ENCODE measurements at regions not wholly inside any gene's neighbourhood (a gene's known extent, or its start where the extent isn't known, plus 50 kb on each side); places are given as distances from the start of the nearest gene placed in this dataset.

GRCh38 chr4:43435291-43435690, 542.8 kb downstream of the GRXCR1 start:
- Histone ChIP-seq H3K27me3 (ENCODE audit: control insufficient read depth, insufficient read depth, low read length) (no peaks in the 10 kb centered on the region), H3K36me3 (ENCODE audit: control insufficient read depth, insufficient read depth, low read length) (no peaks in the 10 kb centered on the region), H3K9me3 (ENCODE audit: control insufficient read depth, low read length) (no peaks in the 10 kb centered on the region), H3K4me2 (ENCODE audit: low read length) (no peak overlapping the region), H3K79me2 (no peaks in the 10 kb centered on the region), H3K4me3 (ENCODE audit: low read depth, low read length) (no peak overlapping the region), H3K9ac (no peak overlapping the region), H3K27ac (no peak overlapping the region), H3K4me1 (no peaks in the 10 kb centered on the region), H2AFZ (no peak overlapping the region)
- TF ChIP-seq CTCF (IDR thresholded peaks at IDR 0.05), result no peak

GRCh38 chr4:43452948-43453347, 560.4 kb downstream of the GRXCR1 start:
- Histone ChIP-seq H3K79me2 (no peaks in the 10 kb centered on the region), H2AFZ (no peak overlapping the region), H3K9ac (no peak overlapping the region), H3K36me3 (ENCODE audit: control insufficient read depth, insufficient read depth, low read length) (no peaks in the 10 kb centered on the region), H3K27me3 (ENCODE audit: control insufficient read depth, insufficient read depth, low read length) (no peaks in the 10 kb centered on the region), H3K4me2 (ENCODE audit: low read length) (no peak overlapping the region), H3K9me3 (ENCODE audit: control insufficient read depth, low read length) (no peaks in the 10 kb centered on the region), H3K27ac (no peak overlapping the region), H3K4me1 (no peaks in the 10 kb centered on the region), H3K4me3 (ENCODE audit: low read depth, low read length) (no peak overlapping the region)
- no peak for TF ChIP-seq CTCF (IDR thresholded peaks at IDR 0.05)

- H3K79me2 ChIP-seq, result no peaks in the 10 kb centered on the region
- H3K27me3 ChIP-seq (ENCODE audit: control insufficient read depth, insufficient read depth, low read length), result no peaks in the 10 kb centered on the region
- H3K9me3 ChIP-seq (ENCODE audit: control insufficient read depth, low read length), result no peaks in the 10 kb centered on the region
- no peak overlapping the region for H3K27ac ChIP-seq
- no peak for TF ChIP-seq CTCF (IDR thresholded peaks at IDR 0.05)
- no peaks in the 10 kb centered on the region for H3K36me3 ChIP-seq (ENCODE audit: control insufficient read depth, insufficient read depth, low read length)
- H2AFZ ChIP-seq, result no peak overlapping the region
- no peak overlapping the region for H3K4me3 ChIP-seq (ENCODE audit: low read depth, low read length)
- no peaks in the 10 kb centered on the region for H3K4me1 ChIP-seq
- no peak overlapping the region for H3K4me2 ChIP-seq (ENCODE audit: low read length)
- H3K9ac ChIP-seq, result no peak overlapping the region
These were observed 563.9 kb downstream of the GRXCR1 start for GRCh38 chr4:43456383-43456782.

- Histone ChIP-seq H3K4me3 (ENCODE audit: low read depth, low read length) (no peak overlapping the region), H3K27ac (no peak overlapping the region), H3K9ac (no peak overlapping the region), H3K4me2 (ENCODE audit: low read length) (no peak overlapping the region), H3K9me3 (ENCODE audit: control insufficient read depth, low read length) (no peaks in the 10 kb centered on the region), H2AFZ (no peak overlapping the region), H3K4me1 (no peaks in the 10 kb centered on the region), H3K36me3 (ENCODE audit: control insufficient read depth, insufficient read depth, low read length) (no peaks in the 10 kb centered on the region), H3K79me2 (no peaks in the 10 kb centered on the region), H3K27me3 (ENCODE audit: control insufficient read depth, insufficient read depth, low read length) (no peaks in the 10 kb centered on the region)
- TF ChIP-seq CTCF (IDR thresholded peaks at IDR 0.05), result no peak
These were observed 565.4 kb downstream of the GRXCR1 start for GRCh38 chr4:43457866-43458265.

- TF ChIP-seq CTCF (IDR thresholded peaks at IDR 0.05), result no peak
- Histone ChIP-seq H3K79me2 (no peaks in the 10 kb centered on the region), H2AFZ (no peak overlapping the region), H3K36me3 (ENCODE audit: control insufficient read depth, insufficient read depth, low read length) (no peaks in the 10 kb centered on the region), H3K9me3 (ENCODE audit: control insufficient read depth, low read length) (no peaks in the 10 kb centered on the region), H3K4me3 (ENCODE audit: low read depth, low read length) (no peak overlapping the region), H3K27me3 (ENCODE audit: control insufficient read depth, insufficient read depth, low read length) (no peaks in the 10 kb centered on the region), H3K9ac (no peak overlapping the region), H3K4me1 (no peaks in the 10 kb centered on the region), H3K27ac (no peak overlapping the region), H3K4me2 (ENCODE audit: low read length) (no peak overlapping the region)
These were observed 565.8 kb downstream of the GRXCR1 start for GRCh38 chr4:43458293-43458692.

Data from parathyroid adenoma (tissue), 2 donors.